ENCODE measurements at regions not wholly inside any gene's neighbourhood (a gene's known extent, or its start where the extent isn't known, plus 50 kb on each side); places are given as distances from the start of the nearest gene placed in this dataset.

- no peak for DNase-seq (ENCODE audit: low spot score)
These were observed 70.2 kb downstream of the RND3 start for GRCh38 chr2:150417278-150417677.

GRCh38 chr2:150415022-150415421 lies 72.4 kb downstream of the RND3 start:
- no peak for DNase-seq (ENCODE audit: low spot score)

DNA sequence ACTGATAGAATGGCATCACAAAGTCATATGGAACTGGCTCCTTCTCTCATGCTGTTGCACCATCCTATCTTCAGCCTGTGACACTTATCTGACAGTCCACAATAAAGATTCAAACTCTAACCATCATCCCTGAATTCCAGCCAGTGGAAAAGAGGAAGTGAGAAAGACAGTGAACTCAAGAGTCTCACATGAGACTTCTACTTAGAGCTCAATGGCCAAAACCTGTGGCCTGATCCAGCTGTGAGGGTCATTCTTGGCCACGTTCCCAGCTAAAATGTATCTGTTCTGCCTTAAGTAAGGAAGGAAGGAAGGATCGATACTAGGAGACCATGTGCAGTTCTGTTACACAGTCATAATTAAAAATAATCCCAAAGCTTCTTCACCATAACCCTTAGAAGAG lies 73.6 kb downstream of the RND3 start:
- peak; percentile 8 for DNase-seq (ENCODE audit: low spot score)

- no peak for DNase-seq (ENCODE audit: low spot score)
These were observed 74.1 kb downstream of the RND3 start for GRCh38 chr2:150413366-150413765.

DNA sequence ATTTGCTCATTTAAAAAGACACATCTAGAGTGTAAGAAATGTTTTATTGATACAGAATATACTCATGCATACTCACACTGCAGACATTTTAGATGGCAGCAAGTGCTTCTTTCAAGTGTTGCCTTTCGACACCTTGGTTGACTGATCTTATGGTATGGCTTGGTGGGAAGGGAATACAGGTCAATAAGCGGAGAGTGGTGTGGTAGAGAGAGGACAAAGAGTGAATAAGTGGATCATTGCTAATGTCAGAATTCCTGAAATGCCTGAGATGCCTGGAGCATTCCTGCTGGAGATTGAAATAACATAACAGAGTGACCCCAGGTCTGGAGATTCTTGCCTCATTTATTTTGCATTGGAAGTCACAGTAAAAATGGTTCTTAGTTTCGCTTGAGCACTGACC lies 76.7 kb downstream of the RND3 start:
- no peak for DNase-seq (ENCODE audit: low spot score)

- DNase-seq (ENCODE audit: low spot score): no peak
These were observed 78.3 kb downstream of the RND3 start for GRCh38 chr2:150409196-150409595.

DNA sequence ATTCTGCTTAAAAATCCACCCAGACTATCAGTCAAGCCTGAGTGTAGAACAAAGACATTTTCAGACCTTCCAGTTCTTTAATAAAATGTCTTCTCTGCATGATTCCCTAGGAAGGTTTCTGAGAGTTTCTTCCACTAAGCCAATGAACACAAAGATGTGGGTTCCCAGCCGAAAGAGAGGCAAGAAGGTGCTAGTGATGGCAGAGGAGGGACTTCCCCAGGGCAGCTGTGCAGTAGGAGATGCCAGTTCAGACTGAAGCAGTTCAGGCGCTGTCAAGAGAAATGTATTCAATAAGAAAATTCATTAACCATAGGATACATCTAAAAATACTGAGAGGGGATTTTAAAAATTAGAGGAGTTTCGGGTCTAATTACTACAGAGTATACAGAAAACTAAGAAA lies 83.3 kb downstream of the RND3 start:
- DNase-seq (ENCODE audit: low spot score): no peak

DNA sequence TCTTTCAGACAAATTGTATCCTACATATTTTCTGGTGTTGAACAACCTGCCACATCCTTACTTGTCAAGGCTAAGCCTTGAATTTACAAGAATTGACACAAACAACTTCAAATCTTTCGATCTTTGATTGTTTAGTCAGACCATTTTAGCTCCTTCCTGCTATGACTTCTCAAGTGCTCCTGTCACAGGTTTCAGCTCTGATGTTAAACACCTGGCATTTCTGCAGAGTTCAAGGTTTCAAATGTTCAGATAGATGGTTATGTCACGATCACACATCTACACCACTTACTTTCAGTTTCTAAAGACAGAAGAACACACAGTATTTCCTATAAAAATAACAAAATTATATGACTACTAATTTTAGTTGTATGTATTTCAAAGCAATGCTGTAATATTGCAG lies 84.0 kb downstream of the RND3 start:
- no peak for DNase-seq (ENCODE audit: low spot score)

- DNase-seq (ENCODE audit: low spot score): no peak
These were observed 84.5 kb downstream of the RND3 start for GRCh38 chr2:150402953-150403352.

DNA sequence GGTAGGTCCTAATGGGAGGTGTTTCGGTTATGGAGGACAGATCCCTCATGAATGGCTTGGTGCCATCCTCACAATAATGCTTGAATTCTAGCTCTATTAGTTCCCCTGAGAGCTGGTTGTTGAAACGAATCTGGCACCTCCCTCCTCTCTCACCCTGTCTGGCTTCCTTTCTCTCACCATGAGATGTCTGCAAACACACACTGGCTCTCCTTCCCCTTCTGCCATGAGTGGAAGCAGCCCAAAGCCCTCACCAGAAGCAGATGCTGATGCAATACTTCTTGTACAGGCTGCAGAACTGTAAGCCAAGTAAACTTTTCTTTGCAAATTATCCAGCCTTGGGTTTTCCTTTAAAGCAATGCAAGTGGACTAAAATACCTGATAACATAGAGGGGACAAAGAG lies 86.6 kb downstream of the RND3 start:
- DNase-seq (ENCODE audit: low spot score): no peak

- DNase-seq (ENCODE audit: low spot score): no peak
These were observed 94.9 kb downstream of the RND3 start for GRCh38 chr2:150392614-150393013.

GRCh38 chr2:150391779-150392178 lies 95.7 kb downstream of the RND3 start:
- DNase-seq (ENCODE audit: low spot score): no peak

- no peak for DNase-seq (ENCODE audit: low spot score)
These were observed 98.0 kb downstream of the RND3 start for GRCh38 chr2:150389447-150389846.

DNA sequence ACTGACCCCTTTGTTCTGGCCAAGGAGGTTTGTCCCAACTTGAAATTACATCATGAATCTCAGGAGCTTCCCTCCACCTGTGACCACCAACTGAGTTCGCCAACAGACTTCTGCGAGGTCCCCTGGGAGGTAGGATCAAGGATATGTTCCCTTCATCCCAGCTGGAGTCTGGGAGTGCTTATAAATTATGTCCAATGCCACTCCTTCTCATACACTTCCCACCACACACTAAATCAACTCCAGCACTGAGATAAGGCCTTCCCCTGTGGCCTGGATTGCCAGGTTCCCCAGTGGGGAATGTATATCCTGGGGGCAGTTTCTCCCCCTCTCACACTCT lies 99.2 kb downstream of the RND3 start:
- no peak for DNase-seq (ENCODE audit: low spot score)

DNA sequence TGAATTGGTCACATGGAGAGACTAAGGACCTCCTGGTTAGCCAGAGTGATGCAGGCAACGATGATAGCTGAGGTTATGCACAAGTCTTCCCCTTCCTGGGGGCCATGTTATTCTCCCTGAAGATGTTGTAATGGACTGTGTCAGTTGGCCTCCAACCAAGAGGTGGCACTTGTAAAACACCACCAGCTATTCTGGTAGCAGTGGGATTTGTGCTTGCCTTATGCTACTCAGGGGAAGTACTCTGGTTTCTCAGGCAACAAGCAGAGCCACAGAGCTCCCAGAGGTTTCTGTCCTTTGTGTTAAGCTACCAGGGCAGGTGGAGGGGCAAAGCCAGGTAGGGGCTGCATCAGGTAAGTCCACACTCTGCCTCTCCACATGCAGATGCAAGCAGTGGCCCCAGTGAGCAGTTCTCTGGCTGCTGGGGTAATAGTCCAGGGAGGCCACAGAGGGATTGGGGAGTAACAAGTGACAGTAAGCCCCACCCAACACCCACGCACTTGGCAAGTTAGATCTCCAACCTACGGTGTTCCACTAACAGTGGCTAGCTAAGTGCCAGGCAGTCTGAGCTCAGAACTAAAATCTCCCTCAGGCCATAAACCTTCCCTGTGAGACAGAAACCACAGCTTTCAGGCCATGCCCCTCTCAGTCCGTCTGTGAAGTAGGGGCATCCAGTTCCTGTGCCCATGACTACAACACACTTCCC lies 99.7 kb downstream of the RND3 start:
- no peak for DNase-seq (ENCODE audit: low spot score)

DNA sequence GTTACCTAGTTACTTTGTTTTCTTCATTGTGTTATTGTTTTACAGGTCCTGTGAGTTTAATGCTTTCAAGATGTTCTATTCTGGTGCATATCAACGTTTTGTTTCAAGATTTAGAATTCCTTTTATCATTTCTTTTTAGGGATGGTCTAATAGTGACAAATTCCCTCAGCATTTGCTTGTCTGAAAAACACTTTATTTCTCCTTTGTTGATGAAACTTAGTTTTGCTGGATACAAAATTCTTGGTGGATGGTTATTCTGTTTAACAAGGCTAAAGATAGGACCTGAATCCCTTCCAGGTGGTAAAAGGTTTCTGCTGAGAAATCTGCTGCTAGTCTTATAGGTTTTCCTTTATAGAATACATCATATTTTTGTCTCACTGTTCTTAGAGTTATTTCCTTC lies 102.3 kb downstream of the RND3 start:
- DNase-seq (ENCODE audit: low spot score): no peak

DNA sequence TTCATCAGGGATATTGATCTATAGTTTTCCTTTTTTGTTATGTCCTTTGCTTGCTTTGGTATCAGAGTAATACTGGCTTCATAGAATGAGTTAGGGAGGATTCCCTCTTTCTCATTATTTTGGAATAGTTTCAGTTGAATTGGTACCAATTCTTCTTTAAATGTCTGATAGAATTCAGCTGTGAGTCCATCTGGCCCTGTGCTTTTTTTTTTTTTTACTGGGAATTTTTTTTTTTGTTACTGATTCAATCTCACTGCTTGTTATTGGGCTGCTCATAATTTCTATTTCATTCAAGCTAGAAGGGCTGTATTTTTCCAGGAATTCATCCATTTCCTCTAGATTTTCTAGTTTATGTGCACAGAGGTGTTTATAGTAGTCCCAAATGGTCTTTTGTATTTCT lies 103.9 kb downstream of the RND3 start:
- no peak for DNase-seq (ENCODE audit: low spot score)

GRCh38 chr2:150379166-150379565 lies 108.3 kb downstream of the RND3 start:
- DNase-seq (ENCODE audit: low spot score): no peak

GRCh38 chr2:150378686-150379085 lies 108.8 kb downstream of the RND3 start:
- DNase-seq (ENCODE audit: low spot score): no peak

- DNase-seq (ENCODE audit: low spot score): no peak
These were observed 110.7 kb downstream of the RND3 start for GRCh38 chr2:150376553-150377335.

GRCh38 chr2:150375333-150375732 lies 112.1 kb downstream of the RND3 start:
- DNase-seq (ENCODE audit: low spot score): no peak

DNA sequence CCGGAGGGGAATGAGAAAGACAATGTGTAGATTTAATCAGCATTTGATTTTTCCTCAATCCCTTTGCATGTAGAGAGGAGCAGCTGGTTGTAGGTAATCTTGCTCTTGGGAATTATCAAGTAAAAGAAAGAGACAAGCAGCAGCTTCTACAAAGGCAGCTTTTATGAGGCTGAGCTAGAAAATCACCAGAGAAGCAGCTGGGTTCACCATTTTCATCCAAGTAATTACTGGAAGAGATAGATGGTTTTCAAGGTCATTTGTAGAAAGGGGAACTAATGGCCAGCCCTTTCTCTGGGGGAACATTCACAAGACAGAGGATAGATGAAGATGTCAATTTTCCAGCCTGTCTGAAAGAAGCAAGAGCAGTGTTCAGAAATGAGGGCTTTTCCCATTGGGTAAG lies 113.0 kb downstream of the RND3 start:
- no peak for DNase-seq (ENCODE audit: low spot score)

- no peak for DNase-seq (ENCODE audit: low spot score)
These were observed 114.1 kb downstream of the RND3 start for GRCh38 chr2:150373374-150373773.
